Type B pancreatic cell (in vitro differentiated cells): ENCODE measurements at regions not wholly inside any gene's neighbourhood (a gene's known extent, or its start where the extent isn't known, plus 50 kb on each side); places are given as distances from the start of the nearest gene placed in this dataset.
"Not testable (repeated sequence)": the region's sequence is repeated elsewhere in the genome, so short reads cannot be mapped to it uniquely, and the experiment has no call there.

Experiments
- DNase-seq: peaks from one replicate; pipeline ENCODE4 v3.0.0; 2021; ENCODE audit warnings: mixed read lengths; ENCODE audit not compliant: unreplicated experiment; ENCODE audit errors: extremely low spot score
- H3K27ac Mint-ChIP-seq: 2 replicates; pipeline ENCODE4 v1.8.0; 2021; ENCODE audit warnings: mild to moderate bottlenecking, mixed read lengths
- H3K27me3 Mint-ChIP-seq: 2 replicates; pipeline ENCODE4 v1.8.0; 2021; ENCODE audit warnings: mixed read lengths
- H3K36me3 Mint-ChIP-seq: 2 replicates; pipeline ENCODE4 v1.8.0; 2021; ENCODE audit warnings: mixed read lengths
- H3K4me1 Mint-ChIP-seq: one replicate; pipeline ENCODE4 v1.8.0; 2021; ENCODE audit warnings: mixed read lengths; ENCODE audit not compliant: unreplicated experiment
- H3K4me3 Mint-ChIP-seq: 2 replicates; pipeline ENCODE4 v1.8.0; 2021; ENCODE audit warnings: mild to moderate bottlenecking, mixed read lengths
- H3K9me3 Mint-ChIP-seq: 2 replicates; pipeline ENCODE4 v1.8.0; 2021; ENCODE audit warnings: mixed read lengths
- TF ChIP-seq, protein P1 (sequence below): fragments of 200-600 bp; sonication (generic); conservative IDR thresholded peaks from 2 replicates; pipeline ENCODE4 v1.5.0; 2021; ENCODE audit warnings: antibody characterized with exemption, mild to moderate bottlenecking

DNA sequence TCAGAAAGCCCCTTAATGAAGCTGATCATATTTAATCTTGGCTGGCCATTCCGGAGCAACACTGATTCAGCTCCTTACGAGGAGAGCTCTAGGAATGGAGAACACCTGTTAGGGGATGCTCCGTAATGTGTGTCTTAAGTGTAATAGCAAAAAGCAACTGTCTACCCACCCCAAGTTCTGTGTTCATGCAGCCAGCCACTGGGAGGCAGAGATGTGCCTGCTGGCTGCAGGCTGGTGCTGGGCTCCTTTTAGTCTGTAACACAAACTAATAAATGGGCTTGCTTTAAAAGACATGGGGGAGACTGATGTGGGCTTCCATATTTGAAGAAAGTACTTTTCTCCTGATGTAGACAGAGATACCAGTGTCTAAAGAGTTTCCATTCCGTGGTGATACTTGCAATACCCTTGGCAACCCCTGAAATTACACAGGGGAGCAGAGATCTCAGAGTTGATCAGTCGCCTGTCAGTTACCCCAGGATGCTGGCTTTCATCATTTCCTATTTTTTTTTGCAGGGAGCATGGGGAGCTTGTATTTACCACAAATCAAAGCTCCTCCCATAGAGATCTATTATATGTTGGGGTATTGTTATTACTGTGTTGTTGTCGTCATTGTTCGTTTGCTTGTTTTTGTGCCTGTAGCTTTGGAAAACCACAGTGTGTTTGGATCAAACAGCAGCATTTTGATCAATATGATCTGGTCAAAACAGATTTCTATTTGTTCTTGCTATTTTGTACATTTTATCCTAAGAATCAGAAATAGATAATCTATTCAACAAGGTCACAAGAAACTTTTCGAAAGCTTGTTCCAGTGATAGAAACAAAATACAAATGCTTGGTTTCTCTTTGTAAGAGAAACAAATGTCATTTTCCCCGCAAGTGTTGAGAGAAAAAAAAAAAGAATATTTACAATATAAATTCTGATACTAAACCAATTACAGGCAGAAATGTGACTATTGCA is 65.8 kb downstream of the MTX3 start:
- Mint-ChIP-seq H3K27ac (no peak overlapping the region), H3K4me1 (no peaks in the 10 kb centered on the region)

DNA sequence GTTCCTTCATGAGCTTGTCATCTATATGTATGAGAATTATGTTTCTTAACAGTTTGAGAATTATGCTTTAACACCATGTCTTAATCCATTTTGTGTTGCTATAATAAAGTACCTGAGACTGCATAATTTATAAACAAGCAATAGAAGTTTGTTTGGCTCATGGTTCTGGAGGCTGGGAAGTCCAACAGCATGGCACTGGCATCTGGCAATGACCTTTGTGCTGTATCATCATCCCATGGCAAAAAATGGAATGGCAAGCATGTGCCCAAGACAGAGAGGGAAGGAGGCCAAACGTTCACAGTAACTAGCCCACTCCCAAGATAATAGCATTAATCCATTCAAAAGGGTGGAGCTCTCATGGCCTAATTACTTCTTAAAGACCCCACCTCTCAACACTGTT is 67.6 kb downstream of the MTX3 start:
- Mint-ChIP-seq H3K9me3 (no peaks in the 10 kb centered on the region), H3K4me3 (no peak overlapping the region), H3K4me1 (no peaks in the 10 kb centered on the region), H3K27me3 (peaks cover 12% of the 10 kb centered on the region), H3K36me3 (no peaks in the 10 kb centered on the region), H3K27ac (no peak overlapping the region)
- TF ChIP-seq, protein P1, sequence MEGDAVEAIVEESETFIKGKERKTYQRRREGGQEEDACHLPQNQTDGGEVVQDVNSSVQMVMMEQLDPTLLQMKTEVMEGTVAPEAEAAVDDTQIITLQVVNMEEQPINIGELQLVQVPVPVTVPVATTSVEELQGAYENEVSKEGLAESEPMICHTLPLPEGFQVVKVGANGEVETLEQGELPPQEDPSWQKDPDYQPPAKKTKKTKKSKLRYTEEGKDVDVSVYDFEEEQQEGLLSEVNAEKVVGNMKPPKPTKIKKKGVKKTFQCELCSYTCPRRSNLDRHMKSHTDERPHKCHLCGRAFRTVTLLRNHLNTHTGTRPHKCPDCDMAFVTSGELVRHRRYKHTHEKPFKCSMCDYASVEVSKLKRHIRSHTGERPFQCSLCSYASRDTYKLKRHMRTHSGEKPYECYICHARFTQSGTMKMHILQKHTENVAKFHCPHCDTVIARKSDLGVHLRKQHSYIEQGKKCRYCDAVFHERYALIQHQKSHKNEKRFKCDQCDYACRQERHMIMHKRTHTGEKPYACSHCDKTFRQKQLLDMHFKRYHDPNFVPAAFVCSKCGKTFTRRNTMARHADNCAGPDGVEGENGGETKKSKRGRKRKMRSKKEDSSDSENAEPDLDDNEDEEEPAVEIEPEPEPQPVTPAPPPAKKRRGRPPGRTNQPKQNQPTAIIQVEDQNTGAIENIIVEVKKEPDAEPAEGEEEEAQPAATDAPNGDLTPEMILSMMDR = no peak
- no peak for DNase-seq

More for the DNA sequence above, 65.8 kb downstream of the MTX3 start:
- Mint-ChIP-seq H3K4me3 (no peak overlapping the region), H3K27me3 (peaks cover 12% of the 10 kb centered on the region), H3K9me3 (no peaks in the 10 kb centered on the region), H3K36me3 (no peaks in the 10 kb centered on the region)
- no peak for DNase-seq
- TF ChIP-seq, protein P1 = peak; percentile 34

DNA sequence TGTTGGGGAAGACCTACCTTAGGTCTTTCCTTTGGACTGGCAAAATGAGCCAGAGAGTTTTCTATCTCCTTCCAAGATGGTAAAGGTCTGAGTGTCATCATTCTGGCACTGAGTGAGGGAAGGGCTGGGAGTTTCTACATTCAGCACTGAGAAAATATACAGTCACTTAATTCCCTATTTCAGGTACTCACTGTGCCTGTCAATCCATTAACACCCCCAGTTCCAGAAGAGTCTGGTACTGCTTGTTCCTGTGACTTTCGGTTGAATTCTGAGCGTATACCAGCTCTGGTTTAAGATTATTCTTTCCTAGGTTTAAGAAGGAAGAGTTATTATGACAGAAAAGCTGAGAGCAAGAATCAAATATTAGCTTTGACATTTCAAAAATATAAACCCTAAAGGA is 68.4 kb downstream of the MTX3 start:
- Mint-ChIP-seq H3K36me3 (no peaks in the 10 kb centered on the region), H3K27me3 (peaks cover 14% of the 10 kb centered on the region), H3K4me1 (no peaks in the 10 kb centered on the region), H3K27ac (no peak overlapping the region), H3K9me3 (peaks cover 2% of the 10 kb centered on the region), H3K4me3 (no peak overlapping the region)
- TF ChIP-seq, protein P1 = no peak
- no peak for DNase-seq

DNA sequence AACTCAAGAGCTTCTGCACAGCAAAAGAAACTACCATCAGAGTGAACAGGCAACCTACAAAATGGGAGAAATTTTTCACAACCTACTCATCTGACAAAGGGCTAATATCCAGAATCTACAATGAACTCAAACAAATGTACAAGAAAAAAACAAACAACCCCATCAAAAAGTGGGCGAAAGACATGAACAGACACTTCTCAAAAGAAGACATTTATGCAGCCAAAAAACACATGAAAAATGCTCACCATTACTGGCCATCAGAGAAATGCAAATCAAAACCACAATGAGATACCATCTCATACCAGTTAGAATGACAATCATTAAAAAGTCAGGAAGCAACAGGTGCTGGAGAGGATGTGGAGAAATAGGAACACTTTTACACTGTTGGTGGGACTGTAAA is 83.6 kb downstream of the MTX3 start:
- H3K27me3 Mint-ChIP-seq, H3K9me3 Mint-ChIP-seq, H3K27ac Mint-ChIP-seq, DNase-seq, H3K36me3 Mint-ChIP-seq, H3K4me1 Mint-ChIP-seq, H3K4me3 Mint-ChIP-seq: not testable (repeated sequence)

DNA sequence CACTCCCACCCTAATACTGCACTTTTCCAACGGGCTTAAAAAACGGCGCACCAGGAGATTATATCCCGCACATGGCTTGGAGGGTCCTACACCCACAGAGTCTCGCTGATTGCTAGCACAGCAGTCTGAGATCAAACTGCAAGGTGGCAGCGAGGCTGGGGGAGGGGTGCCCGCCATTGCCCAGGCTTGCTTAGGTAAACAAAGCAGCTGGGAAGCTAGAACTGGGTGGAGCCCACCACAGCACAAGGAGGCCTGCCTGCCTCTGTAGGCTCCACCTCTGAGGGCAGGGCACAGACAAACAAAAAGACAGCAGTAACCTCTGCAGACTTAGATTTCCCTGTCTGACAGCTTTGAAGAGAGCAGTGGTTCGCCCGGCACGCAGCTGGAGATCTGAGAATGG is 88.5 kb downstream of the MTX3 start:
- not testable (repeated sequence) for H3K4me3 Mint-ChIP-seq, H3K27me3 Mint-ChIP-seq, H3K4me1 Mint-ChIP-seq, H3K9me3 Mint-ChIP-seq, H3K27ac Mint-ChIP-seq, H3K36me3 Mint-ChIP-seq, DNase-seq

DNA sequence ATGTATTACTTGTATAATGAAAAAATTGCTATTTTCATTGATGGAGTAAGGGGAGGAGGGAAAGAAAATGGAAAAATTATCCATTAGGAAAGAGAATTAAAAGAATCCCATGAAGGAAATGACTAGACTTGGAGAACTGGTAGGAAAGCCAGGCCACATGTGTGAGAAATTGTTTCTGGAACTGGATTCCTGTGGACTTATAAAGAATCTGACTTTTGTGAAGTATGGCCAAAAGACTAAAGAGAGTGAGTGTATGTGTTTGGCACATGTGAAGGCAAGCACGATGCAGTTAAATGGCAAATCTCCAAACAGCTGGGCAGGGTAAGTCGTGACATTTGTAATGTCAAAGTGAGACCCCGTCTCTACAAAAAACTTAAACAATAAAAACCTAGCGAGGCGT is 89.4 kb downstream of the MTX3 start:
- Mint-ChIP-seq H3K27me3 (peaks cover 6% of the 10 kb centered on the region), H3K4me1 (no peaks in the 10 kb centered on the region), H3K4me3 (no peak overlapping the region), H3K27ac (no peak overlapping the region), H3K9me3 (no peaks in the 10 kb centered on the region), H3K36me3 (no peaks in the 10 kb centered on the region)
- no peak for DNase-seq
- TF ChIP-seq, protein P1 = no peak
